HepG2 (cell line): ENCODE measurements at regions not wholly inside any gene's neighbourhood (a gene's known extent, or its start where the extent isn't known, plus 50 kb on each side); places are given as distances from the start of the nearest gene placed in this dataset.
A peak's percentile ranks its signal among the peaks of the same experiment; 100 is the strongest.

Experiments used
- ATAC-seq: fragments of 200-7000 bp; cut with Tn5 transposase; 3 replicates; pipeline ENCODE4 v1.9.1; 2020; ENCODE audit warnings: mild to moderate bottlenecking, moderate library complexity
- BruUV-seq: library from RNA; stranded (reverse); fragments of 400-500 nt; replicated peaks from 2 replicates; lab custom pipeline; 2021; lab: Mats Ljungman, UMichigan
- CTCF ChIA-PET: fragments of 300-600 bp; formaldehyde crosslinking; extraction: SDS; loops from one replicate; lab custom pipeline; 2021; ENCODE audit warnings: low total read pairs, inconsistent platforms, low intra/inter-chr PET ratio; lab: Yijun Ruan, JAX
- POLR2A ChIA-PET: fragments of 350-600 bp; sonication (Branson Sonifier 250); formaldehyde crosslinking; loops from one replicate; lab custom pipeline; 2020; ENCODE audit warnings: antibody characterized with exemption, inconsistent platforms; lab: Yijun Ruan, JAX
- DNase-seq: peaks from one replicate; pipeline ENCODE4 v3.0.0-alpha.2; 2015; ENCODE audit warnings: low spot score
- FAIRE-seq: peaks from 3 replicates; lab custom pipeline; 2011; peaks lifted over from hg19 to GRCh38; lab: Jason Lieb, UNC
- H2AFZ ChIP-seq: one replicate; pipeline ENCODE4 v1.6.1; 2011; ENCODE audit warnings: low read length, inconsistent platforms
- H3K27ac ChIP-seq: fragments of 300-600 bp; 3 replicates; pipeline ENCODE4 v1.8.0; 2011; ENCODE audit warnings: mixed run types, mild to moderate bottlenecking, mixed read lengths, low read length, inconsistent platforms; ENCODE audit not compliant: insufficient read depth; ENCODE audit errors: extremely low read length
- H3K27me3 ChIP-seq, 2 experiments: fragments of 200-600 bp in 1 of 2; 2 replicates in 1 of 2; 3 replicates in 1 of 2; pipeline versions ENCODE4 v1.6.0 to v1.8.0; 2011; ENCODE audit warnings: low read length in 2 of 2, mild to moderate bottlenecking in 2 of 2, moderate library complexity in 2 of 2, inconsistent platforms in 1 of 2; ENCODE audit not compliant: insufficient read depth in 2 of 2, control insufficient read depth in 1 of 2
- H3K36me3 ChIP-seq, 2 experiments: fragments of 200-600 bp in 1 of 2; replicated peaks in 1 of 2; 2 replicates in 1 of 2; 3 replicates in 1 of 2; pipeline versions ENCODE4 v1.5.1 to v1.8.0; 2011; ENCODE audit warnings: low read length in 2 of 2, inconsistent platforms in 1 of 2; ENCODE audit not compliant: insufficient read depth in 2 of 2, control insufficient read depth in 1 of 2
- H3K4me1 ChIP-seq: 2 replicates; pipeline ENCODE4 v1.5.1; 2012; ENCODE audit warnings: low read length, inconsistent platforms; ENCODE audit not compliant: insufficient read depth
- H3K4me2 ChIP-seq: 2 replicates; pipeline ENCODE4 v1.6.0; 2011; ENCODE audit warnings: low read depth, low read length, inconsistent platforms
- H3K4me3 ChIP-seq, 3 experiments: fragments of 200-600 bp in 1 of 3; sonication (generic), shearing (Covaris generic) in 1 of 3; replicated peaks in 1 of 3; 2 replicates each; pipeline ENCODE4 v1.5.1; 2011 to 2016; ENCODE audit warnings: low read length in 3 of 3, inconsistent platforms in 2 of 3, low read depth in 2 of 3, mild to moderate bottlenecking in 2 of 3, control low read depth in 1 of 3, mixed read lengths in 1 of 3; ENCODE audit not compliant: insufficient read depth in 1 of 3
- H3K79me2 ChIP-seq: one replicate; pipeline ENCODE4 v1.6.1; 2011; ENCODE audit warnings: low read length, inconsistent platforms; ENCODE audit not compliant: insufficient read depth
- H3K9ac ChIP-seq: 2 replicates; pipeline ENCODE4 v1.6.0; 2011; ENCODE audit warnings: mild to moderate bottlenecking, low read depth, low read length, inconsistent platforms; ENCODE audit not compliant: insufficient read depth
- H3K9me3 ChIP-seq: 2 replicates; pipeline ENCODE4 v1.5.1; 2012; ENCODE audit warnings: mild to moderate bottlenecking, low read length
- H4K20me1 ChIP-seq: 2 replicates; pipeline ENCODE4 v1.6.0; 2011; ENCODE audit warnings: inconsistent platforms, mild to moderate bottlenecking, low read length, moderate library complexity; ENCODE audit not compliant: insufficient read depth
- EED ChIP-seq: sonication (generic); formaldehyde crosslinking; IDR thresholded peaks from 2 replicates; pipeline ENCODE4 v1.5.0; 2020; ENCODE audit warnings: mild to moderate bottlenecking, missing genetic modification reagents
- SALL1 ChIP-seq: sonication (generic); formaldehyde crosslinking; IDR thresholded peaks from 2 replicates; pipeline ENCODE4 v1.8.0; 2022; ENCODE audit warnings: mild to moderate bottlenecking, missing genetic modification reagents
- SRSF1 ChIP-seq: fragments of 200-400 bp; formaldehyde crosslinking; optimal IDR thresholded peaks from 2 replicates; pipeline ENCODE3; 2017; ENCODE audit warnings: mild to moderate bottlenecking, low read depth, low read length, moderate library complexity
- THAP8 ChIP-seq: sonication (generic); formaldehyde crosslinking; IDR thresholded peaks from 2 replicates; pipeline ENCODE4 v1.5.1; 2020; ENCODE audit warnings: missing genetic modification reagents, mild to moderate bottlenecking, borderline replicate concordance
- ZNF280D ChIP-seq: sonication (generic); formaldehyde crosslinking; IDR thresholded peaks from 2 replicates; pipeline ENCODE4 v1.5.1; 2020; ENCODE audit warnings: mild to moderate bottlenecking, missing genetic modification reagents
- ZNF337 ChIP-seq: sonication (generic); formaldehyde crosslinking; IDR thresholded peaks from 2 replicates; pipeline ENCODE4 v1.5.1; 2020; ENCODE audit warnings: missing genetic modification reagents, low read depth, mild to moderate bottlenecking, borderline replicate concordance
- ZNF563 ChIP-seq: sonication (generic); formaldehyde crosslinking; IDR thresholded peaks from 2 replicates; pipeline ENCODE4 v1.8.0; 2022; ENCODE audit warnings: mild to moderate bottlenecking, moderate library complexity, missing genetic modification reagents
- ZNF687 ChIP-seq: sonication (generic); formaldehyde crosslinking; IDR thresholded peaks from 2 replicates; pipeline ENCODE4 v1.5.1; 2020; ENCODE audit warnings: mild to moderate bottlenecking, missing genetic modification reagents, moderate library complexity
- ZNF841 ChIP-seq: sonication (generic); formaldehyde crosslinking; IDR thresholded peaks from 2 replicates; pipeline ENCODE4 v1.8.1; 2023; ENCODE audit warnings: missing genetic modification reagents, borderline replicate concordance
- WGBS: methylation state at CpG from one replicate; pipeline ENCODE4 v1.1.6; 2017; ENCODE audit warnings: low lambda C conversion rate; 5-methylcytosine and 5-hydroxymethylcytosine counted together
- in situ Hi-C: cut with HindIII; loops from 2 replicates; pipeline ENCODE4 v1.10.0; 2017; ENCODE audit warnings: low pct_unique_long_range_greater_than_20kb; ENCODE audit not compliant: extremely low pct_ligation_motif_present
- intact Hi-C: fragments of 100-400 bp; cut with micrococcal nuclease; formaldehyde crosslinking; loops from one replicate; pipeline ENCODE4 v1.10.0; 2022; ENCODE audit not compliant: unreplicated experiment

- CTCF ChIA-PET: no interaction called here
Observed at GRCh38 chr2:8414946-8415879, 266.6 kb upstream of the ID2 start.

More at GRCh38 chr2:8414946-8415879, 266.6 kb upstream of the ID2 start:
- H3K4me3 ChIP-seq: no peak overlapping the region
- no peak overlapping the region for H2AFZ ChIP-seq
- H4K20me1 ChIP-seq: no peaks in the 10 kb centered on the region
- H3K36me3 ChIP-seq: no peaks in the 10 kb centered on the region
- in situ Hi-C loops: no loop called here
- H3K4me1 ChIP-seq: peaks cover 61% of the 10 kb centered on the region
- intact Hi-C loops: loop anchor here (5.0 to 10.0 kb wide), 4 partner anchors 87 to 288 kb away; partner anchors contain the start of gene ID2
- DNase-seq: no peak
- POLR2A ChIA-PET: no interaction called here
- H3K9ac ChIP-seq: no peak overlapping the region
- TF ChIP-seq ZNF337 (CRISPR knock-in tag) (no peak), ZNF563 (CRISPR knock-in tag) (0 out of 2 replicates have a peak, but pooled peaks have one; percentile 36), THAP8 (no peak), ZNF841 (CRISPR knock-in tag) (no peak), SALL1 (CRISPR knock-in tag) (0 out of 2 replicates have a peak, but pooled peaks have one; percentile 15), SRSF1 (no peak), EED (CRISPR knock-in tag) (0 out of 2 replicates have a peak, but pooled peaks have one; percentile 29), ZNF687 (CRISPR knock-in tag) (peak; percentile 33; the same call in 1 of the 2 replicates), ZNF280D (CRISPR knock-in tag) (no peak)
- H3K4me2 ChIP-seq: no peak overlapping the region
- BruUV-seq: no TSS peak
- H3K79me2 ChIP-seq: no peaks in the 10 kb centered on the region
- ATAC-seq: no peak
- 96% methylated on average over 13 of the region's 13 CpGs for WGBS
- no peaks in the 10 kb centered on the region for H3K9me3 ChIP-seq
- 0 out of 5 replicates have a peak, but pooled peaks cover 0 to 3% of the 10 kb centered on the region in 2 experiments for H3K27me3 ChIP-seq
- FAIRE-seq: peak; percentile 36
- peak overlapping the region; percentile 80 for H3K27ac ChIP-seq
